Epithelial cell of prostate (primary cell): ENCODE measurements at regions not wholly inside any gene's neighbourhood (a gene's known extent, or its start where the extent isn't known, plus 50 kb on each side); places are given as distances from the start of the nearest gene placed in this dataset.

Experiments used
- DNase-seq: peaks from one replicate; pipeline ENCODE4 v3.0.0-alpha.2; 2011; ENCODE audit warnings: low read depth, low spot score
- H3K27ac ChIP-seq: fragments of 450-650 bp; 2 replicates; pipeline ENCODE4 v1.5.1; 2017; ENCODE audit warnings: mild to moderate bottlenecking

GRCh38 chr5:8908055-8908683 is 637.7 kb downstream of the SEMA5A start:
- H3K27ac ChIP-seq = peak overlapping the region; percentile 93
- no peak for DNase-seq

DNA sequence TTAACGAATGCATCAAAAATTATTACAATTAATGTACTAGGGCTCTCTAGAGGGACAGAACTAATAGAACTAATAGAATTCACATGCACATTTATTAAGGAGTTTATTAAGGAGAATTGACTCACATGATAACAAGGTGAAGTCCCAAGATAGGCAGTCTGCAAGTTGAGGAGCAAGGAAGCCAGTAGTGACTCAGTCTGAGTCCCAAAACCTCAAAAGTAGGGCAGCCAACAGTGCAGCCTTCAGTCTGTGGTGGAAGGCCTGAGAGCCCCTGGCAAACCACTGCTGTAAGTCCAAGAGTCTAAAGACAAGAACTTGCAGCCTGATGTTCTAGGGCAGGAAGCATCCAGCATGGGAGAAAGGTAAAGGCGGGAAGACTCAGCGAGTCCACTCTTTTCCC is 633.8 kb downstream of the SEMA5A start:
- no peak overlapping the region for H3K27ac ChIP-seq
- DNase-seq = no peak

DNA sequence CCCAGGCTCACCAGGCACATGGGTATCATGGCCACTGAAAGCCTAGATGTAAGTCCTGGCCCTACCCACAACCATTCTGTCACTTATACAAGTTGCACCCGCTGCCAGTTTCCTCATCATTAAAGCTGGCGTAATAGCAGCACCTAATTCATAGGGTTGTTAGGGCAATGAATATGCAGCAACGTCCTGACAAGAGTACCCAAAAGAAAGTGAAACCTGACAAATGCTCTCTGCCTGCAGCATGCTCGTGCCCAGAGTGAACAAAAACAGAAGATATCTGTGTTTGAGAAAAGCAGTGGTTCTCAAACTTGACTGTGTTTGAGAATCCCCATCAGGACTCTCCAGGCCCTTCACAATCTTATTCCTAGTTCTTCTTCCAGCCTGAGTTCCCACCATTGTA is 632.4 kb downstream of the SEMA5A start:
- no peak for DNase-seq
- no peak overlapping the region for H3K27ac ChIP-seq

DNA sequence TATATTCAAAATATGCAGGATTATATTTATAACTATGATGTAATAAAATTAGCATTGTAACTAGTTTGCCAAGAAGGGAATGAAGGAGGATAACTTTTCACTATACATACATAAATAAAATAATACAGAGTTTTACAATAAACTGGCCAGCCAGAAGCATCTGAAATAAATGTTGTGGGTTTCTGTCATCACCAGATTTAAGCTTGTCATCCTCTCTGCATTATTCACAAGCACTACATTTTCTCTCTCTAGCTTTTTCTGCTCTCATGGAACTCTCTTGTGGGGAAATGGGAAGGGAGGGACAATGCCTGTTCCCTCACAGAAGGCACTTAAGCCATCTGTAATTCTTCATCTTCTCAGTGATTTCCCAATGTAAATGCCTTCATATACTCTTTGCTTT is 626.8 kb downstream of the SEMA5A start:
- H3K27ac ChIP-seq = no peak overlapping the region
- DNase-seq = no peak

DNA sequence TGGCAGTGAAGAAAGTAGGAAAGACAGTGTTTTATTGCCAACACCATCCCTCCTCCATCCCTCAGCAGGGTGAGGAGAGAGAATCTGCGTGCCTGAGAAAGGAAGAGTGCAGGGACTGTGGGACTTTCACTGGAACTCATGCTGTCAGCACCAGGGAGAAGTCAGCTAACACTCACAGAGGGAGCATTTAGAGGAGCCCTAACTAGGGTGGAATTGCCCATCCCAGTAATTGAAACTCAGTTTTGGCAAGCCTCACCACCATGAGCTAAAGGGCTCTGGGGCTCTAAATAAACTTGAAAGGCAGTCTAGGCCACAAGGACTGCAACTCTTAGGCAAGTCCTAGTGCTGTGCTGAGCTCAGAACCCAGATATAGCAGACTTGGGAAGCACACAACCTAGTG is 622.3 kb downstream of the SEMA5A start:
- DNase-seq = no peak
- no peak overlapping the region for H3K27ac ChIP-seq

GRCh38 chr5:8924054-8924793 is 621.7 kb downstream of the SEMA5A start:
- no peak for DNase-seq
- H3K27ac ChIP-seq = no peak overlapping the region

GRCh38 chr5:8930021-8930420 is 615.9 kb downstream of the SEMA5A start:
- no peak for DNase-seq
- H3K27ac ChIP-seq = no peak overlapping the region

DNA sequence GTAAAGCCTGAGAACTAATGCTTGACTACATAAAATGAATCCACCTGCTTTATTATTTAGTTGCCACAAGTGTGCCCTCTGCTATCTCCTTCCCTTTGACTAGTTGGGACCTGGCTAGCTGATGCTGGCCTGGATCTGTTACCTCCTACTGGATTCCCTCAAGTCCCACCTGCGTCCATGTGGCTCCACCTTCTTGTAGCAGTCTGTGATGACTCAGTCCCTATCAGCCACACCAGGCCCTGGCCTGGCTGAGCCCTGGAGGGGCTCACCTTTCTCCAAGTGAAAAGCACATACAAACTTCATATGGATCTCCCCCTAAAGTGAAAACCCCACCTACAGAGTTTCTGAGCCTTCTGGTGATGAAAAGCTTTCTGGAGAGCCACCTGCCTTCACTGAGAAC is 611.4 kb downstream of the SEMA5A start:
- H3K27ac ChIP-seq = no peak overlapping the region
- DNase-seq = no peak

- no peak for DNase-seq
- H3K27ac ChIP-seq = no peak overlapping the region
Measured at GRCh38 chr5:8940934-8941333, 604.9 kb downstream of the SEMA5A start.

DNA sequence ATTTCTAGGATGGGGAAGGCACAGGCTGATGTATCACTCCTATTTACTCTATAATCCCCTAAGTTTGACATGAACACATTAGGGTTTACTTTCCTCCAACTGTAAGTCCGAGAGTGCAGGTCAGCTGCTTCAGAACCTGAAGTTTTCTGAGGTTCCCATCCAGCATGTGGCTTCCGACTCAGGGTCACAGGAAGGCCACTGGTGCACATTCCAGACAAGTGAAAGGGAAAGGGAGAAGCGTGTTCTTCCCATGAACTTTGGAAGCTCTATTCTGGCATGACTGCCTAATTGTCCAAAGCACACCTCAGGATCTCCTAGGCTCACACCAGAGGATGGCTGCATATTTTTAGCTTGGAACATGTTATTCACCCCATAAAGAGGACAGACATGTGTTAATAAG is 602.6 kb downstream of the SEMA5A start:
- DNase-seq = no peak

DNA sequence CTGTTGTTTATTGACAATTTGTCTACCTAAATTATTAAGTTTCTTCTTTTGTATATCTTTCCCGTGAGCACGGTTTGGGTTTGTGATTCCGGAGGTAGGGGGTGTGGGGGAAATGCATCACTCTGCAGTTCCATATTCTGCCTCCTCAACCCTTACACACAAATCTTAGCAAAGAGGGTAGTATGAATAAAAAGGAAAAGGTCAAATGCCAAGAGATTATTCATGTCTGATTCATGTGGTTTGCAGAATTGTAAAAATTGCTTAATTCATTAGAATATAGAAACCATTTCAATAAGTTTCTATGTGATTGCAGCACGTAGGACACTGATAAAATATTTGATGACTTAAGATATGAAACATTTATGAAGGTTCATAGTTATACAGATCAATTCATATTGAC is 601.9 kb downstream of the SEMA5A start:
- peak overlapping the region; percentile 41 for H3K27ac ChIP-seq
- DNase-seq = no peak

More for the DNA sequence above, 602.6 kb downstream of the SEMA5A start:
- peak overlapping the region; percentile 41 for H3K27ac ChIP-seq

DNA sequence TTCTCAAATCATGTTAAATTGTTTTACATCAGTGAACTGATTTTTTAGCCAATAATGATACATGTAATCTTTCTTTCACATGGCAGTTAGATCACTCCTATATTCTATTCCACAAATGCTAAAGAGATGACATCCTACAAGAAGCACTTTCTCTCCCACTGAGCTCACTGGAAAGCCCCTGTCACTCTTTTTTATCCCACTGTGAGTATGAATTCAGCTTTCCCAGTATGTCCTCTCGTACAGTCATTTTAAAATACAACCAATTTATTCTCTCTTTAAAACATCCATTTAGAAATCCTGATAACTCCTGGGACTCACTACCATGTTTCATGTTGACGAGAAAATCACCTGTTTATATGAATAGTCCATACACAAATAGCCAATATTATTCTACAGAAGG is 599.9 kb downstream of the SEMA5A start:
- no peak for DNase-seq
- H3K27ac ChIP-seq = no peak overlapping the region

GRCh38 chr5:8949908-8950307 is 596.0 kb downstream of the SEMA5A start:
- no peak for DNase-seq
- H3K27ac ChIP-seq = no peak overlapping the region

DNA sequence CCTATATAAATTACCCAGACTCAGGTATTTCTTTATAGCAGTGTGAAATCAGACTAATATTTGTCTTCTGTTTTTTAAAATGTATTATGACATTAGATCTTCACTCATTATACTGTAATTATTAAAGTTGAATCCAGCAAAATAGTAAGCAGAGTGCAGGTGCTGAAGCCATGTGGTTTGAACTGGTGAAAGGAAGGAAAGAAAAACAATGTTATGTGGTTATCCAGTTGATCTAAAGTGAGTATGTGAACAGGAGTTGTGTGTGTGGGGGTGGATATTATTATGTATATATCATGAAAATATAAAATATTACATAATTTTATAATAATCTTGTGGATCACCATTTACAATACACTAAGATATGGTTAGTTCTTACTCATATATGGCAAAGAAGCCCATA is 593.7 kb downstream of the SEMA5A start:
- no peak for DNase-seq
- no peak overlapping the region for H3K27ac ChIP-seq

GRCh38 chr5:8953016-8953415 is 592.9 kb downstream of the SEMA5A start:
- DNase-seq = no peak
- H3K27ac ChIP-seq = no peak overlapping the region

DNA sequence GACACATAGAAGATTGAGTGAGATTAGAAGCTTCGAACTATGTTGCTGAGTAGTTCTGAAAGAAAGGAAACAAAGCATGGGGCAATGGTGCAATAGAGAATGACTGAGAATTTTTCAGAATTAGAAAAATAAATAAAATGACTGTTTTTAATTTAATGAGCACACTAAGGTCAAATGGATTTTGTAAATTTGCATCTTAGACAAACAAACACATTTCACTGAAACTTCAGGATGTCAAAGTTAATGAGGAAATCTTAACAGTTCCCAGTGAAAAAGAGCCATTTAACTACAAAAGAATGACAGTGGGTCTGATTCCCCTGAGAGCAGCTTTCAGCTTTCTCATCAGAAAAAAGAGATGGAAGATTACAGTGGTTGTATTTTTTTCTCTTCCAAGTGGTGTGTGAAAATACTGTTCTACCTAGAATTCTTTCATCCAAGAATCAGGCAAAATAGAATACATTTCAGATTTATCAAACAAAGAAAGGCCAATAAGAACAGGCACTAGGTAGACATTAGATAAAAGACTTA is 591.9 kb downstream of the SEMA5A start:
- H3K27ac ChIP-seq = no peak overlapping the region
- DNase-seq = no peak

- no peak for DNase-seq
Measured at GRCh38 chr5:8954801-8955200, 591.1 kb downstream of the SEMA5A start.

GRCh38 chr5:8956659-8957058 is 589.2 kb downstream of the SEMA5A start:
- DNase-seq = no peak
- no peak overlapping the region for H3K27ac ChIP-seq

More at GRCh38 chr5:8954801-8955200, 591.1 kb downstream of the SEMA5A start:
- H3K27ac ChIP-seq = no peak overlapping the region

DNA sequence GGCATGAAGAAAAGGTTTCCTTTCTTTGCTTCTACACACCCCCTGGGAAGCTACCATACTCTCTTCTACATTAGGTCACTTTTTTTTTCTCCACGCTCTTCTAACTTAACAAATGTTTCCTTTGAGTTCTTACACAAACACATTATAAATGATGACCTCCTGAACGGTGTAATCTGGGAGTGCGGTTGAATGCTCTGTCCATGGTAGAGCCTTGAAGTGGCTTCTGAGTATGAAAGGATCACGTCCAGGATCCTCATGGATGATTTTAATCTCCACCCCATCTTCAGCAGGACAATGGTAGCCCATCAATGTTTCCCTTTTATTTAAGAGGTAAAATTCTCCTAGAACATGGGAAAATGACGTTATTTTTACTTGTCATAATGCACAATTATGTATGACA is 587.3 kb downstream of the SEMA5A start:
- H3K27ac ChIP-seq = no peak overlapping the region
- DNase-seq = no peak

DNA sequence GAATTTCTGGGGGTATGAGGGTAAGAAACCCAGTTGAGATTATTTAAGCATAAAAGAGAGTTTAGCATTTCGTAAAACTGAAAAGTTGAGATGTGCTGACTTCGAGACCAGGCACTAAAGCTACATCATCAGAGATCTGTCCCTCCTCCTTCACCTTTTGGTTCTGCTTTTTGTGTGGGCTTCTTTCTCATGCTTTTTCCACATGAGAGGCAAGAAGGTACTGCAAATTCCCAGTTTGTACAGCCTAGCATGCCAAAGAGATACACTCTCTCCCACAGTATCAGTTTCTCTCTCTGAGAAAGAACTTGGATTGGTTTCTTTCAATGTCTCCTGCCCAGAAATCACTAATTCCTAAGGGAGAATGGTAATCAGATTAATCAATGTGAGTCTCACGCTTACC is 584.7 kb downstream of the SEMA5A start:
- no peak for DNase-seq
- no peak overlapping the region for H3K27ac ChIP-seq

DNA sequence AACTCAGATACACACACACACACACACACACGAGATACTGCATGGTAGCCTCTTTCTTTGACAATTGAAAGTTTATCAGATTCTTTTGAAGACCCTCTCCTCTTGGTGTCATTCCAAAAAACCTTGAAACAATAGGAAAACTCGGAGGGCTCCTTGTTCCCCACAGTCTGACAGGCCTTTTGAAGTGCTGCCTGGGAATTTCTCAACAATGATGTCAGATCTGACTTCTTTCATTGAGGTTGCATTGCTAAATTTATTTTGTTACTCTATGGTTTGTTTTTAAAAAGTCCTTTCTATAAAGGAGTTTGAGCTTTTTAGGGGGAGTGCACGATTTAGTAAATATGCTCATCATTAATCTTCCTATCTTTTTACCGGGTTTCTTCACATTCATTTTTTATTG is 583.9 kb downstream of the SEMA5A start:
- H3K27ac ChIP-seq = no peak overlapping the region
- DNase-seq = no peak

- DNase-seq = peak; percentile 82
- H3K27ac ChIP-seq = peak overlapping the region; percentile 60
Measured at GRCh38 chr5:8981016-8981415, 564.9 kb downstream of the SEMA5A start.
